ENCODE measurements at regions not wholly inside any gene's neighbourhood (a gene's known extent, or its start where the extent isn't known, plus 50 kb on each side); places are given as distances from the start of the nearest gene placed in this dataset.
A peak's percentile ranks its signal among the peaks of the same experiment; 100 is the strongest.

DNA sequence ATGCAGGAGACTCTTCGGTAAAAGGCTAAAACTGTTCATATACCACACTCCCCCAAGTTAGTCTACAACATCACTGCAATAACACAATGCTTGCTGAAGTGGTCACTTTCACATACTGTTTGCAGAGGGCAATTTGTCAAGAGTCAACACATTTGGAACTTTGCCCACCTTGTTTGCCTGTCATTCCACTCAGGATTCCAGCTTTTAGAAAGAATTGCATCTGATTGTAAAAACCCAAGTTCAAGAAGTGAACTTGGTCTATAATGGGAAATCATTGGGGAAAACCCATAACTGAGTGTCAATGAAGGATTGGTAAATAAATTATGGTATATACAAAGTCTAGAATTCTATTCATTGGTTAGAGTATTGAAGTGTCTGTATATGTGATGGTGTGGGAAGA is 120.5 kb downstream of the GADD45G start:
- no peak for DNase-seq

DNA sequence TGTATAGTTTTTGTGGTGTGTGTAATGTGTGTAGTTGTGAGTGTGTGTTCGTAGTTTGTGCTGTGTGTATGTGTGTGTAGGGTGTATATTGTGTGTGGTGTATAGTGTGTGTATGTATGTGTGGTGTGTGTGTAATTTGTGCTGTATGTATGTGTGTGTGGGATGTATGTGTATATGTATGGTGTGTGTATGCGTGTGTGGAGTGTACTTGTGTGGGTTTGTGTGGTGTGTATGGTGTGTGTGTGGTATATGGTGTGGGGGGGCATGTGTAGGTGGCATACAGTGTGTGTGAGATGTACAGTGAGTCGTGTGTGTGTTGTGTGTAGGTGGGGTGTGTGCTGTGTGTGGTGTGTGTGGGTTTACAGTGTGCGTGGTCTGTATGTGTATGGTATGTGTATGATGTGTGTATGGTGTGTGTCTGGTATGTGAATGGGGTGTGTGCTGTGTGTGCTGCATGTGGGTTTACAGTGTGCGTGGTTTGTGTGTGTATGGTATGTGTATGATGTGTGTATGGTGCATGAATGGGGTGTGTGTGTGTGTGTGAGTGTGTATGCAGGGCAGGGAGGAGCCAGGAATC is 125.2 kb downstream of the GADD45G start:
- DNase-seq = no peak

DNA sequence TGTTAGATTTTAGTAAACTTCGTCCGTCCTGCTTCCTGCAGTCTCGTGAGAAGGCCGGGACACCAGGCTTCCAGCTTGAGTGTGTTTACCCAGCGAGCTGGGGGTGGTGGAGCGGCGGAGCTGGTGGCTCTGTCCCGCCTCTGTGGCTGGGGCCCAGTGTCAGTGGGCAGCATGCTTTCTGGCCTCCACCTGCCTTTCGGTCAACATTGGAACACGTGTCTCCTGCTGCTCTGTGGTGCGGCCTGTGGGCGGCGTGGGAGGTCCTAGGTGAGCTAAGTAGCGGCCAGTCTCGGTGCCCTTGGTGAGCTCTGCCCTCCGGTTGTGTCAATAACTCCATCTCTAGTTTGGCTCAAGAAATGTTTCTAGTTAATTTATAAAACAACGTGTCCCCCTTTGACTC is 125.9 kb downstream of the GADD45G start:
- no peak for DNase-seq

- no peak for DNase-seq
Measured at GRCh38 chr9:89731262-89732182, 126.7 kb downstream of the GADD45G start.

- no peak for DNase-seq
Measured at GRCh38 chr9:89732295-89732938, 127.6 kb downstream of the GADD45G start.

DNA sequence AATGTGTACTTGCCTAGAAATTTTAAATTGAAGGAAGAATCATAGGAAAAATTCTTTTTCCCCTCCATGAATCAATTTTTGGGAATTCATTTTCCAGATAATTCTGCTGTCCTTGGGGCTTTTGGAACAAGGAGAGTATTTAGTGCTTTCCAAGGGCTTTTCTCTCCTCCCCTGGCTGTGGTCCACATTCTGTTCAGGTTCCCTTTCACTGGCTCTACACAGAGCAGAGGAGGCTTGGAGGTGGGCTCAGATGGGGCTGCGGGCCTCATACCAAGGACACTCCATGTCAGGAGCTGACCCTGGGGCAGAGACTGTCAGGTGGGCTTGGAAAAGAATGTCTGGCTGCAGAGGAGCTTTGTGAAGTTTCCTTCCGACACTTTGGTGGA is 128.1 kb downstream of the GADD45G start:
- no peak for DNase-seq

DNA sequence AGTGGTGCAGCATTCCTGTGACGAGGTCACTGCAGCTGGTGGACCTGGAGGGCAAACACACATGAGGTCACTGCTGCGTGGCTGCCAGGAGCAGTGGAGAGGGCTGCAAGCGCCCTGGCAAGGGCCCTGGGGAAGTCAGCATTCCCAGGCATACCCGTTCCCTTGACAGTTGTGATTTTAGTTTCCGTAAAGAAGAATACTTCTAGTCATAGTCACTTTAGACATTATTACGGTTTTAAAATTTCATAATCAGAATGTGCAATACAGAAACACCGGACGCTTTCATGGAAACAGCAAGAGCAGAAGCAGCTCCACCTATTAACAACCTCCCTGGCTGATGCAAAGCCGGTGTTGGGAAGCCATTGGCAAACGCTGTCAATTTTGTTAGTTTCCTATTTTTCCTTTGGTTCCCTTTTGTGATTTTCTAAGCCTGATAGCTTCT is 129.8 kb downstream of the GADD45G start:
- DNase-seq = no peak

DNA sequence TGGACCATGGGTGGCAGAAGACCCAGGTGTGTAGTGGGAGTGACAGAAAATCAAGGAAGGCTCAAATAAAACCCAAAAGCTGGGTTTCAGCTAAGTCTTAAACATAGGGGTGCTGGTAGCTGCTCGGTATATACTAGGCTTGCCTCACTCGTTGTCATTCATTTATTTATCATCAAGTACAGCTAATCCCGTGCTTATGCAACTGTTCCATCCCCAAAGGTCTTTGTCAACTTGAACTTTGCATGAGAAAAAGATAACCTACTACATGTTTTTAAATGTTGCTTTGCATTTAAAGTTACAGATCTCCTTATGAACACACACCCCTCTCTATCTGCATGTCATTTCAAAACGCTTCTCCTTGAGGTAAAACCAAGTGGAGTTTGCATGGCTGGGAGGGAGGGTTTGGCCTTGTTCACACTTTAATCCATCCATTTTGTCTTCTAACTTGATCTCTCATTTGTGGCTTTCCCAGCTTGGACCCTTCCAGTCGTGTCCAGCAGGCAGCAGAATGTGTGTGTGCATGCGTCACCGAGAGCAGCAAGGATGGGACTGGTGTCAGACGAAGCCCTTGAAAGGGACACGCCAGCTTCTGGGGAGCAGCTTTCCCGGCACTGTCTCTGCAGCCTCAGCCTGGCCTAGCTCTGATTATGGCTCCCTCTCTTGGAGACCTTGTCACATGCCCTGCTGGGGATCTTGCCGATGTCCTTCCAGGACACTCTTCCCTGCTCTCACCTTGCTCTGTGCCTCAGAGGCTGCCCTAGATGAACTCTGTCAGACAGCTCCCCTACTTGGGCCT is 133.5 kb downstream of the GADD45G start:
- DNase-seq = no peak

GRCh38 chr9:89739511-89739910 is 134.7 kb downstream of the GADD45G start:
- peak in 1 of 2 donors; percentile 13 for DNase-seq

DNA sequence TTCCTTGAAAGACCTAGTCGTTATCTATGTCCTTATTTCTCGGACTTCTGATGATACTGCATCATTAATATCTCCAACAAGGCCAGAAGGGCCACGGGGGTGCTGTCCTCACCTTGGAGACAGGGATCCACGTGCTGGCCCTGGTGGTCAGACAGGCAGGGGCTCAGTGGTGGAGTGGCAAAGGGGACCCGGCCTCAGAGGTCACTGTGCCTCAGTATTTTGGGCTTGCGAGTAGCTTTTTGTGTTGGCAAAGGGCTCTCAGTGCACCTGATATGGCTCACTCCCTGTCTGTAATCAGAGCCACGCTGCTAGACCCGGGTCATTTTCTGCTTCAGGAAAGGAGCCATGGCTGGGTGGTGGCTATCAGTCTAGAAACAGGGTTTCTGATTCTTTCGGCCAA is 135.1 kb downstream of the GADD45G start:
- no peak for DNase-seq

DNA sequence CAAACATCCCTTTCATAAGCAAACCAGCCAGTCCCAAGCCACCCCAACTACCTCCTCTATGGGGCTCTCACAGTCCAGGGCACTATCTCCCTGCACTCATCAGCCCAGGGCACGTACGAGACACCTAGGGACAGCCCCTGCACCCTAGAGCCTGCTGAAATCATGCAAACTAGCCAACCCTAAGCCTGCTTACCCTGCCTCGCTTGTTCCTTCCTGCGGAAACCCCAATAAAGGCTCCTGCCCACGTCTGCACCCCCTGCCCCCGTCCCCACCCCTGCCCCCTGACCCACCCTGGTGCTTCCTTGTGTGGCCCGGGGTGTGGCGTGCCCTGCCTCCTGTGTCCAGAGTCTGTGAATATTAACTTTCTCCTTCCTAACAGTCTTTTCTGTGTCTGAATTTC is 135.9 kb downstream of the GADD45G start:
- peak; percentile 20 to 22 for DNase-seq

GRCh38 chr9:89742660-89743059 is 137.8 kb downstream of the GADD45G start:
- no peak for DNase-seq

DNA sequence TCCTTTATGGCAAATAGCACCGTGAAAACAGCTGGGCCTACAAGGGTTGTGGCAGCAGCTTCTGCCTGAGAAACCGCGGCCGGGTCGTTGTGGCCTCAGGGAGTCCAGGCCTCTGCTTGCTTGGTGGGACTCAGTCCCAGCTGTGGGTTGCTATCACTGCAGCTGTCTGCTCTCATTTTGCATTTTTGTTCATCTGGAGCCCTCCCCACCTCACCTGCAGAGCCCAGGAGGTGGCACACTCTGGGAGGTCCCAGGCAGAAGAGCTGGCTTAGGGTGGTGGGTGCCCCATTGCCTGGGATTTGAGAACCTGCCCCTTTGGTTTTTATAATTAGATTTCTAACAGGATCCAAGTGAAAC is 138.4 kb downstream of the GADD45G start:
- no peak for DNase-seq

DNA sequence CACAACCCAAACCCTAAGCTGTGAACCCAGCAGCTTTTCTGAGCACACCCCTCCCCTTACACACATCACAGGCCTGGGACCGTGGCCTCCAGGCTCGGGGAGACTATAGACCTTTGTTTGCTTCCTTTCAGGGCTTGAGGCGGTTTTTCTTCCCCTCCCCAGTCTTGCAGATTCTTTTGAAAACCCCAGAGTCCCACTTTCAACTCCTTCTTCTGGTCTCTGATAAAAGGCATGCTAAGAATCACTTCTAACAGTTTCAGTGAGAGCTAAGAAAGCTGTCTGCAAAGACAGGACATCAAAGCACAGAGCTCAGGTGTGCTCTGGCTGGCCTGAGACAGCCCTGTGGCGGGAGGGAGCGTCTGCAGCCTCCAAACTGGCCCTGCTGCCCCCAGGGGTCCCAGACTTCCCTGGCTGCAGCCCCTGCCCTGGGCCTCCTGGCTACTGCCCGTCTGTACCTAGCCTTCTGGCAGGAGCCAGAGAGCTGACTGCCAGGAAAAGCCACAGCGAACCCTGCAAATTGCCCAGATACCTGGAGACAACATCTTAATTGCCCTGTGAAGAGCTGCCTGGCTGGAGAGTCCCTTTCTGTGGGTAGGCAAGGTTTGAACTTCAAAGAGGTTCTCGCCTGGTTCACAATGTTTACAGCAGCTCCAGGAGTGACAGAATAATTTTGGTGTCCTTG is 138.9 kb downstream of the GADD45G start:
- peak in 1 of 2 donors; percentile 13 for DNase-seq

DNA sequence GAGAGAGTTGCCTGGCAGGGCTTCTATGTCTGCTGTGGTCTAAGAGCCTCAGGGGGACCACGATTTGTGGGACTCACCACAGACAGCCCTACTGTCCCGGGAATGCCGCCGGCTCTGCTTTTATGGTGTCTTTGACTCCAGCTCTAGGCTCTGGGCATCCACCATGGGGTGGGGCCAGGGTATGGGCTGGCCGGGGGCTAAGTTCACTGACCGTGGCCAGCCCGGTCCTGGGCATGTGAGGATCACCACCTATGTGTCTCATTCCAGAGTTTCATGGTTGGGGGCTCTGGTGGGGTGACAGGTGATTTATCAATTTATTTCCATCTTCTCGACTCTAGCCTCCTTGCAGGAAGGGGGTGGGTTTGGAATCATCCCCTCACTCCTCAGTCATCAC is 139.4 kb downstream of the GADD45G start:
- no peak for DNase-seq

DNA sequence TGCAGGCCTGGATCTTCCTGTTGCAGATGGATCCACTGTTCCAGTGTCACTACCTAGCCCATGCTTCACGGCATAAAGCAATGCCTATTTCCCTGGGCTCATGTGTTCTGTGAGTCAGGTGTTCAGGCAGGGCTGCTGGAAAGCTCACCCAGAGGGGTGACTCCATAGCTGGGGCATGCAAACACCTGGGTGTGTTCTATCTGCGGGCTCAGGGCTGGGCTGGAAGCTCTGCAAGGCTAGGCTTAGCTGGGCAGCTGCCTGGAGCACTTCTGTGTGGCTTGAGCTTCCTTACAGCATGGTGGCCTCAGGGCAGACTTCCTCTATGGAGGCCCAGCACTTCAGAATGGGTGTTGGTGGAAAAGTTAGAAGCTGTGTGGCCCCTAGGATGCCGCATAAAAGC is 139.9 kb downstream of the GADD45G start:
- DNase-seq = no peak

GRCh38 chr9:89745601-89746376 is 141.0 kb downstream of the GADD45G start:
- no peak for DNase-seq

- no peak for DNase-seq
Measured at GRCh38 chr9:89746385-89747116, 141.7 kb downstream of the GADD45G start.

- no peak for DNase-seq
Measured at GRCh38 chr9:89747596-89747995, 142.8 kb downstream of the GADD45G start.

GRCh38 chr9:89748021-89748670 is 143.3 kb downstream of the GADD45G start:
- no peak for DNase-seq

All from stimulated activated CD4-positive, alpha-beta T cell treated with anti-CD3 and anti-CD28 coated beads, Interleukin-2, amount 100 ng/mL, for 48 hours (primary cell).